NCI-H1048 (cell line): ENCODE measurements at regions not wholly inside any gene's neighbourhood (a gene's known extent, or its start where the extent isn't known, plus 50 kb on each side); places are given as distances from the start of the nearest gene placed in this dataset.
"Not testable (repeated sequence)": the region's sequence is repeated elsewhere in the genome, so short reads cannot be mapped to it uniquely, and the experiment has no call there.

Experiments
- DNase-seq: peaks from one replicate; lab custom pipeline; 2025; lab: John Stamatoyannopoulos, UW

DNA sequence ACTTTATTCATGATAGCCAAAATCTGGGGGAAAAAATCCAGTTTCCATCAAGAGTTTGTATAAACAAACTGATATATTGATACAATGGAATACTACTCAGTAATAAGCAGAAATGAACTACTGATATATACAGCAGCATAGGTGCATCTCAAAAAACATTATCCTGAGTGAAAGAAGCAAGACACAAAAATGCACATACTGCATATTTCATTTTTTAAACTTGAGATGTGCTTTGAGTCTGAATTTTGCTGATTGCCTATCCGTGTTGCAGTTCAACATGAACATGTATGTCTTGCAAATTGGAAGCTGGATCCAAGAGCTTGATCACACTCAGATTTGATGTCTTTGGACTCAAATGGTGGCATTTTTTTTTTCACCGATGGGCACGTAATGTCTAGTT is 132.4 kb downstream of the TSEN15 start:
- no peak for DNase-seq

DNA sequence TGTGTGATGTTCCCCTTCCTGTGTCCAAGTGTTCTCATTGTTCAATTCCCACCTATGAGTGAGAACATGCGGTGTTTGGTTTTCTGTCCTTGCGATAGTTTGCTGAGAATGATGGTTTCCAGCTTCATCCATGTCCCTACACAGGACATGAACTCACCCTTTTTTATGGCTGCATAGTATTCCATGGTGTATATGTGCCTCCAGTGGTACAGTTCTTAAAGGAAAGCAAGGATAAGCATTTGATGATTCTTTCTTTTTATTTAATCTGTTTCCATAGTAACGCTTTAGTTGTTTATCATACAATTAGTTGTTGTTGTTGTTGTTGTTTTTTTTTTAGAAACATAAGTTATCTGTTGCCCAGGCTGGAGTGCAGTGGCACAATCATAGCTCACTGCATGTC is 133.1 kb downstream of the TSEN15 start:
- not testable (repeated sequence) for DNase-seq

- no peak for DNase-seq
Observed at GRCh38 chr1:184185347-184185746, 133.8 kb downstream of the TSEN15 start.

- no peak for DNase-seq
Observed at GRCh38 chr1:184186167-184186566, 134.6 kb downstream of the TSEN15 start.

DNA sequence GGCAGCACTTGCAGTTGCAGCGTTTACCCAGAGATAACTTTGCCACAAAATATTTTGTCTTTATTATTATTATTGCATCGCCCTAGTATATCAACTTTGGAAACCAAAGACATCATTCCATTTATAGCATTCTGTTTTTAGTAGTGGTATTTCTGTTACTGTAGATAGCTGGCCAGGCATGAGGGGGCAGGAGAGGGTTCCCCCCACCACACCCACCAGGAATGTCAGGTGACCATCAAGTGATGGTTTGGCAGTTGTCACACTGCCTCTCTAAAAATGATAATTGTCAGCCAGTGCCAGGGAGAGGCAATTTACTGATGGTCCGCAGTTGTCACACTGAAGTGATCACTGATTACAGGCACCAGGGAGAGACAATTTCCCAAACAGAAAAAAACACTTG is 135.6 kb downstream of the TSEN15 start:
- no peak for DNase-seq

DNA sequence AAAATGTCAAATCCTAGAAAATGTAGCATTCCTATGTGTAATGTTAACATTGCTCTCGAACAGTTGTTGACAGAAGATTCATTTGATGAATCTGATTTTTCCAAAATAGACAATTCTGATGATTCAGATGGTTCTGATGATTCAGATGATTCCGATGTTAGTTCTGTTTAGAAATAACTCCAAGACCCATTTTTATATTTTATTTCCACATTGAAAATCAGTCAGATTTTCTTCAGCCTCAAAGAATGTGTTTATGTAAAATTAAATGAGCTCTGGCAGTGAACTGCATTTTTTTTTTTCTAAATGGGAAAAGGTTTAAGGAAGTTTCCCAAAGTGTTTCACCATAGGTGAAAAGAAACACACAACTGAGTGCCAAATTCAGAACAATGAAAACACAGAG is 136.5 kb downstream of the TSEN15 start:
- DNase-seq, result no peak

DNA sequence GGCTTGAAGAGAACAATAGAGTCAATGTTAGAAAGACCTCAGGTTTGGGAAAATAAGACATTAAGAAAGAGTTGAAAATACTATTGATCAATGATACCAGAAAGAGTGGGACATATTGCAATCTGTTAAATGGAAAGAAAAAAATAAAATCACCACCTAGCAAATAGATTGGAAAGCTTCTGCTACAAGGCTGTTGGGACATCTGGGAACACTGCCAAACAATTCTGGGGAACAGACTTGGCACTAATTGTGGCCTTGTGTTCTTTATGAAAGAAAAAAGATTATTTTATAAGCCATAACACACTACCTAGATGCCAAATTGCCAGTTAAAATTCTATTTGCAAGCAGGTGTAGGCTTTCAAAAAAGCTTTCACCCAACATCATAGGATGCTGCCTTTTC is 137.8 kb downstream of the TSEN15 start:
- peak; percentile 15 for DNase-seq

GRCh38 chr1:184190616-184191015 is 139.1 kb downstream of the TSEN15 start:
- no peak for DNase-seq

DNA sequence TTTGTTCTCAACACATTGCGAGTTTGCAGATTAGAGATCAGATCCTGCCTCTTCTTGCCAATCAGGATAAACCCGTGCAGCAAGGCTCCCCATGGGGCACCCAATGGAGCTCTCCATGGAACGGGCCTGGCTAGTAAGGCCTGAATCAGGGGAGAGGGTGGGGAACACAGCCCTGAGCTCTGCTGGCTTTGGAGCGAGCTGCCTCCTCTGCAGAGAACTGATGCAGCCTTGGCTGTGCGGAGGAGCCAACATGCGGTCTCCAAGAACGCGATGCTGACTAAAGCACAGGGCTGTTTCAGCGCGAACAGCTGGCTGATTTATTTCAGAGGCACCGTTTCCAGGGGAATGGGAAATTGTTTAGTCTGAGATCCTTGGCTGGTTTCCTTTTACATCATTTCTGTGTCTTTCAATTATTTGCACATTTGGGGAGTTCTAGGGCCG is 139.7 kb downstream of the TSEN15 start:
- DNase-seq, result no peak

DNA sequence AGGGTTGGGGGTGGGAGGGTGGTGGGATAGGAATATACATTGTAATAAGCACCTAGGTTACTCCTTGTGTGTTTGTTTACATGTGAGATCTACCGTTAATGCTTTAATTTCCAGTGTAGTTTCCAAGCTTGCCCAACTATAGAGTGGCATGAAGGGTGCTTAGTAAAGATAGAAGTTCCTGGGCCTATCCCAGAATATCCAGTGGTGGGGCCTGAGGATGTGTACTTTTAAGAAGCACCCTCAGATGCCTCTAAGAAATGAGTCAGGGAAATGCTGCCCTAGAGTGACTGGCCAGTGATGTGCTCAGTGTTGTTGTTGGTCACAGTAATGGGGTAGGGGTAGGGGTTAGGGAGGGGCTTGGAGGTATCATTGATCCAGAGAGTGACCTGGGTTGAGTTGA is 141.3 kb downstream of the TSEN15 start:
- no peak for DNase-seq

GRCh38 chr1:184193451-184193850 is 141.9 kb downstream of the TSEN15 start:
- no peak for DNase-seq

DNA sequence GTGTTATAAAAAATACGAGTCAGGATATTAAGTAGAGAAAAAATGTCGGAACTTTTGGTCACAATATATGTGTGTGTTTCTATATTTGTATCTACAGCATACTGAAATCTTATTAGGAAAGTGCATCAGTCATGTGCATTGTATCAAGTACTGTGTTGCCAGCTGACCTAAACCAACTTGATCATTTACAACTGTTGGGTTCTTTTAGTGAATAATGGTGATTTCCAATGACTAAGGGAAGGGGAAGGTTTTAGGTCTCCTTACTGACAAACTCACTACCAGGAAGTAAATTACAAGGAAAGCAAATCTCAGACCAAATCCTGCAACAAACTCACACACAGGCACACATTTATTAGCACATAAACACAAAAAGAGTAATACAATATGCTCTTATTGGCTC is 142.7 kb downstream of the TSEN15 start:
- DNase-seq, result no peak

- DNase-seq, result not testable (repeated sequence)
Observed at GRCh38 chr1:184195722-184196121, 144.2 kb downstream of the TSEN15 start.

GRCh38 chr1:184197831-184198230 is 146.3 kb downstream of the TSEN15 start:
- no peak for DNase-seq

DNA sequence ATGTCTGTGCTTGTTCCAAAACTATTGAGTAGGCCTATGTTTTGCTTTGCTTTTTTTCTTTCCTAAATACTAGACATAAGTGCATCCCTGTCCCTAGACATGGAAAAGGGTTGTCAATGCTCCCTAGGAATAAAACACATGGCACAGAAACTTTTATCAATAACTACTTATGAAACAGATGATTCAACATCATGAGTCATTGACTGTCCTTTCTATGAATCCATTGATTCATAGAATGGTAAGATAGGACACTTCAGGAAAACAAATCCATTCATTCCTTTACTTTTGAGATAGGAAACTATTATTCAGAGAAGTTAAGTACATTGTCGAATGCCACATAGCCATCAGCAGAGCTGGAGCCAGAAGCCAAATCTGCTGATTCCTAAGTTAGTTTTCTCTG is 147.5 kb downstream of the TSEN15 start:
- DNase-seq, result no peak

GRCh38 chr1:184199438-184200085 is 148.0 kb downstream of the TSEN15 start:
- no peak for DNase-seq

- no peak for DNase-seq
Observed at GRCh38 chr1:184208622-184209021, 157.1 kb downstream of the TSEN15 start.

DNA sequence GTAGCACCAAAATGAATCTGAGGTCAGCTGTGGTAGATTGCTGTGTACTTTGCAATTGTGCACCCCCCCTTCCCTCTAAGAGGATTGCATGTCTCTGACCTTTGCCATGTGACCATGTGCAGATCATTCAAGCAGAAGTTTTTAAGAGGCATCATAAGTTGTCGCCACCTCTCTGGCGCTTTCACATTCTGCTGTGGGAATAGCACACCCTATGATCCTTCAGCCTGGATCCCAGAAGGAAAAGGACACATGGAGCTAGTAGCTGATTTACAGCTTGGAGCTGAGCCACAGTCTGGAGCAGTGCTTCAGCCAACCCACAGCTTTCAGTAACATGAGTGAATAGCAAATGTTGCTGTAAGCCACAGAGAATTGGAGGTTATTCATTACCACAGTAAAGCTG is 158.5 kb downstream of the TSEN15 start:
- no peak for DNase-seq

DNA sequence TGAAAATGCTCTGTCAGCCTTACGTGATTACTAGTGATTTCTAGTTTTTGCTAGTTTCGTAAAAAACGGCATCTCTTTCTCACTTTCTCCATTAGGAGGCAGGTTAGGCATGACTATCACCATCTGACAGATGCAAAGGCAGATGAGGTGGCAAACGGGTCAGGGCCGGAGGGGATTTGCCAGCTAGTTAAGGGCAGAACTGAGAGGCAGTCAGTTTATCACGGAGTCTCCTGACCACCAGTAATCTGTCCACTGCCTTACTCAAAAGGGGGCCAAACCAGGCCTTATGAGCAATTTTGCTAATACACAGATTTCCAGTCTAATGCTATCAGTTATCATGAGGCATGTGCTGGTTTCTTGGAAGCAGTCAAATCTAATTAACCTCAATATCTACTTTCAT is 159.3 kb downstream of the TSEN15 start:
- no peak for DNase-seq

- DNase-seq, result no peak
Observed at GRCh38 chr1:184212649-184213314, 161.3 kb downstream of the TSEN15 start.

DNA sequence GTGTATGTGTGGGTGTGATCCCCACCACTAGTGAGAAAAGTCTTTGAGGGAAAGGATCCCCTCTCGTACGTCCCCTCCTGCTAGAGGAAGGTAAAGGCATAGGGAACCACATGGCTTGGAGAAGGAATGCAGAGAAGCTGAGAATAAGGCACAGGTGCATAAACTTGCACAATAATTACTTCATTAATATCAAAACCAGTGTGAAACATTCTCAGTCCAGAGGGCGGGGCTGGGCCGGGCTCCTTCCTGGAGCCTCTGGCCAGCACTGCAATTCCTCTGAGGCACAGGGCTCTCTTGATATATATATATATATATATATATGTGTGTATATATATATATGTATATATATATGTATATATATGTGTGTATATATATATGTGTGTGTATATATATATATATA is 162.6 kb downstream of the TSEN15 start:
- DNase-seq, result no peak

- DNase-seq, result no peak
Observed at GRCh38 chr1:184215274-184215925, 163.9 kb downstream of the TSEN15 start.

- DNase-seq, result no peak
Observed at GRCh38 chr1:184218458-184219075, 167.0 kb downstream of the TSEN15 start.
